ENCODE measurements at regions not wholly inside any gene's neighbourhood (a gene's known extent, or its start where the extent isn't known, plus 50 kb on each side); places are given as distances from the start of the nearest gene placed in this dataset.

DNA sequence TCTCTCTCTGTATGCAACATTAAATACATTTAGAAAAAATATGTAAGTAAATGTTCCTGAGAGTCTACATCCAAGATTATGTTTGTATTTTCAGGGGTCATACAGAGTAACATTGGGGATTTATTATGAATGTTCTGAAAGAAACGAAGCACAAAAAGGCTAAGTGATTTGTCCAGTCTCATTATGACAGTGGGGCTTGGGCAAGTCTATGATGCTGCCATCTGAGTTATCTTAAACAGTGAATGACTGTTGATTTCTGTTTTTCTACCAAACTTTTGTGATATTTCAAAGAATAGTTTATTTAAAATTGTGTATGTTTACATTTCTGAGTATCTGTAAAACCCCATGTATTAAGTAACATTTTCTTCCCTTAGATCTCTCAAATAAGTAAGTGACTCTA is 481.2 kb upstream of the ZNF717 start:
- TF ChIP-seq PPARA (CRISPR knock-in tag; IDR thresholded peaks at IDR 0.05; ENCODE audit: borderline replicate concordance) (no peak), ZNF565 (CRISPR knock-in tag; conservative IDR thresholded peaks at IDR 0.05; ENCODE audit: low read depth) (no peak), OSR1 (CRISPR knock-in tag; IDR thresholded peaks at IDR 0.05) (no peak), ISL1 (CRISPR knock-in tag; IDR thresholded peaks at IDR 0.05) (no peak), GLIS3 (CRISPR knock-in tag; IDR thresholded peaks at IDR 0.05) (no peak), CSDC2 (CRISPR knock-in tag; IDR thresholded peaks at IDR 0.05) (no peak), RARB (CRISPR knock-in tag; IDR thresholded peaks at IDR 0.05) (no peak), SNAI2 (CRISPR knock-in tag; IDR thresholded peaks at IDR 0.05) (no peak), ZC3H10 (CRISPR knock-in tag; IDR thresholded peaks at IDR 0.05) (no peak), TOX (CRISPR knock-in tag; IDR thresholded peaks at IDR 0.05; ENCODE audit: borderline replicate concordance) (no peak), ARNTL (CRISPR knock-in tag; IDR thresholded peaks at IDR 0.05; ENCODE audit: borderline replicate concordance, low read depth) (no peak), BACH2 (CRISPR knock-in tag; IDR thresholded peaks at IDR 0.05; ENCODE audit: borderline replicate concordance) (no peak)
- TF ChIP-seq, protein P1, sequence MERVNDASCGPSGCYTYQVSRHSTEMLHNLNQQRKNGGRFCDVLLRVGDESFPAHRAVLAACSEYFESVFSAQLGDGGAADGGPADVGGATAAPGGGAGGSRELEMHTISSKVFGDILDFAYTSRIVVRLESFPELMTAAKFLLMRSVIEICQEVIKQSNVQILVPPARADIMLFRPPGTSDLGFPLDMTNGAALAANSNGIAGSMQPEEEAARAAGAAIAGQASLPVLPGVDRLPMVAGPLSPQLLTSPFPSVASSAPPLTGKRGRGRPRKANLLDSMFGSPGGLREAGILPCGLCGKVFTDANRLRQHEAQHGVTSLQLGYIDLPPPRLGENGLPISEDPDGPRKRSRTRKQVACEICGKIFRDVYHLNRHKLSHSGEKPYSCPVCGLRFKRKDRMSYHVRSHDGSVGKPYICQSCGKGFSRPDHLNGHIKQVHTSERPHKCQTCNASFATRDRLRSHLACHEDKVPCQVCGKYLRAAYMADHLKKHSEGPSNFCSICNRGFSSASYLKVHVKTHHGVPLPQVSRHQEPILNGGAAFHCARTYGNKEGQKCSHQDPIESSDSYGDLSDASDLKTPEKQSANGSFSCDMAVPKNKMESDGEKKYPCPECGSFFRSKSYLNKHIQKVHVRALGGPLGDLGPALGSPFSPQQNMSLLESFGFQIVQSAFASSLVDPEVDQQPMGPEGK (CRISPR knock-in tag; IDR thresholded peaks at IDR 0.05; ENCODE audit: borderline replicate concordance): no peak
- TF ChIP-seq, protein P2, sequence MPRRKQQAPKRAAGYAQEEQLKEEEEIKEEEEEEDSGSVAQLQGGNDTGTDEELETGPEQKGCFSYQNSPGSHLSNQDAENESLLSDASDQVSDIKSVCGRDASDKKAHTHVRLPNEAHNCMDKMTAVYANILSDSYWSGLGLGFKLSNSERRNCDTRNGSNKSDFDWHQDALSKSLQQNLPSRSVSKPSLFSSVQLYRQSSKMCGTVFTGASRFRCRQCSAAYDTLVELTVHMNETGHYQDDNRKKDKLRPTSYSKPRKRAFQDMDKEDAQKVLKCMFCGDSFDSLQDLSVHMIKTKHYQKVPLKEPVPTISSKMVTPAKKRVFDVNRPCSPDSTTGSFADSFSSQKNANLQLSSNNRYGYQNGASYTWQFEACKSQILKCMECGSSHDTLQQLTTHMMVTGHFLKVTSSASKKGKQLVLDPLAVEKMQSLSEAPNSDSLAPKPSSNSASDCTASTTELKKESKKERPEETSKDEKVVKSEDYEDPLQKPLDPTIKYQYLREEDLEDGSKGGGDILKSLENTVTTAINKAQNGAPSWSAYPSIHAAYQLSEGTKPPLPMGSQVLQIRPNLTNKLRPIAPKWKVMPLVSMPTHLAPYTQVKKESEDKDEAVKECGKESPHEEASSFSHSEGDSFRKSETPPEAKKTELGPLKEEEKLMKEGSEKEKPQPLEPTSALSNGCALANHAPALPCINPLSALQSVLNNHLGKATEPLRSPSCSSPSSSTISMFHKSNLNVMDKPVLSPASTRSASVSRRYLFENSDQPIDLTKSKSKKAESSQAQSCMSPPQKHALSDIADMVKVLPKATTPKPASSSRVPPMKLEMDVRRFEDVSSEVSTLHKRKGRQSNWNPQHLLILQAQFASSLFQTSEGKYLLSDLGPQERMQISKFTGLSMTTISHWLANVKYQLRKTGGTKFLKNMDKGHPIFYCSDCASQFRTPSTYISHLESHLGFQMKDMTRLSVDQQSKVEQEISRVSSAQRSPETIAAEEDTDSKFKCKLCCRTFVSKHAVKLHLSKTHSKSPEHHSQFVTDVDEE (CRISPR knock-in tag; IDR thresholded peaks at IDR 0.05): no peak
- TF ChIP-seq, protein P3, sequence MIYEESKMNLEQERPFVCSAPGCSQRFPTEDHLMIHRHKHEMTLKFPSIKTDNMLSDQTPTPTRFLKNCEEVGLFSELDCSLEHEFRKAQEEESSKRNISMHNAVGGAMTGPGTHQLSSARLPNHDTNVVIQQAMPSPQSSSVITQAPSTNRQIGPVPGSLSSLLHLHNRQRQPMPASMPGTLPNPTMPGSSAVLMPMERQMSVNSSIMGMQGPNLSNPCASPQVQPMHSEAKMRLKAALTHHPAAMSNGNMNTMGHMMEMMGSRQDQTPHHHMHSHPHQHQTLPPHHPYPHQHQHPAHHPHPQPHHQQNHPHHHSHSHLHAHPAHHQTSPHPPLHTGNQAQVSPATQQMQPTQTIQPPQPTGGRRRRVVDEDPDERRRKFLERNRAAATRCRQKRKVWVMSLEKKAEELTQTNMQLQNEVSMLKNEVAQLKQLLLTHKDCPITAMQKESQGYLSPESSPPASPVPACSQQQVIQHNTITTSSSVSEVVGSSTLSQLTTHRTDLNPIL (CRISPR knock-in tag; IDR thresholded peaks at IDR 0.05; ENCODE audit: low read depth): no peak
- no peak for ATAC-seq

DNA sequence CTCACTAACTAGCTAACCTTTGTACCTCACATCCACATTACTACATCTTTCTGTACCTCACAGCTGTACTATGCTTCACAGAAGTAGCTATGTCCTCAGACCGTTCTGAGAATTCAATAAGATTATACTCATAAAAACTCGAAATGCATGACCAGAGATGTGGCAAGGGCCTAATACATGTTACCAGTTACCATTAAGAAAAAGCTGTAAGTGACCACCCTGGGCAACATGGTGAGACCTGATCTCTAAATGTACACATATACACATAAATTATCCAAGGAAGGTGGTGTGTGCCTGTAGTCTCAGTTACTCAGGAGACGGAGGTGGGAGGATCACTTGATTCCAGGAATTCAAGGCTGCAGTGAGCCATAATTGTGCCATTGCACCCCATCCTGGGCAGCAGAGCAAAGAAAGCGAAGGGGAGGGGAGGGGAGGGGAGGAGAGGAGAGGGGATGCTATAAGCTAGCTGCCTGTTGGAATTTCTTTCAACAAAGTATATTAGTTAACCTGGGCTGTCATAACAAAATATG is 482.6 kb upstream of the ZNF717 start:
- no peak for ATAC-seq
- TF ChIP-seq, protein P3 (CRISPR knock-in tag; IDR thresholded peaks at IDR 0.05; ENCODE audit: low read depth): no peak
- TF ChIP-seq TCF4 (CRISPR knock-in tag; IDR thresholded peaks at IDR 0.05; ENCODE audit: borderline replicate concordance) (no peak), CSDC2 (CRISPR knock-in tag; IDR thresholded peaks at IDR 0.05) (no peak), GLIS3 (CRISPR knock-in tag; IDR thresholded peaks at IDR 0.05) (no peak), ZNF565 (CRISPR knock-in tag; conservative IDR thresholded peaks at IDR 0.05; ENCODE audit: low read depth) (no peak)
- TF ChIP-seq, protein P2 (CRISPR knock-in tag; IDR thresholded peaks at IDR 0.05): no peak
- TF ChIP-seq, protein P4, sequence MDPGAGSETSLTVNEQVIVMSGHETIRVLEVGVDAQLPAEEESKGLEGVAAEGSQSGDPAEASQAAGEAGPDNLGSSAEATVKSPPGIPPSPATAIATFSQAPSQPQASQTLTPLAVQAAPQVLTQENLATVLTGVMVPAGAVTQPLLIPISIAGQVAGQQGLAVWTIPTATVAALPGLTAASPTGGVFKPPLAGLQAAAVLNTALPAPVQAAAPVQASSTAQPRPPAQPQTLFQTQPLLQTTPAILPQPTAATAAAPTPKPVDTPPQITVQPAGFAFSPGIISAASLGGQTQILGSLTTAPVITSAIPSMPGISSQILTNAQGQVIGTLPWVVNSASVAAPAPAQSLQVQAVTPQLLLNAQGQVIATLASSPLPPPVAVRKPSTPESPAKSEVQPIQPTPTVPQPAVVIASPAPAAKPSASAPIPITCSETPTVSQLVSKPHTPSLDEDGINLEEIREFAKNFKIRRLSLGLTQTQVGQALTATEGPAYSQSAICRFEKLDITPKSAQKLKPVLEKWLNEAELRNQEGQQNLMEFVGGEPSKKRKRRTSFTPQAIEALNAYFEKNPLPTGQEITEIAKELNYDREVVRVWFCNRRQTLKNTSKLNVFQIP (CRISPR knock-in tag; IDR thresholded peaks at IDR 0.05; ENCODE audit: borderline replicate concordance, low read depth): no peak

Data from SK-N-SH treated with all-trans-retinoic acid at 6 μM for 48 hours (cell line).